Stomach (tissue), 4 donors: ENCODE measurements at regions not wholly inside any gene's neighbourhood (a gene's known extent, or its start where the extent isn't known, plus 50 kb on each side); places are given as distances from the start of the nearest gene placed in this dataset.

Experiments used
- CTCF ChIP-seq, 7 experiments: fragments of 450-650 bp in 4 of 7; fragments of 200-600 bp in 3 of 7; sonication (generic) in 3 of 7; IDR thresholded peaks; one replicate each; pipeline ENCODE4 v1.5.1; 2016 to 2019; ENCODE audit warnings: antibody characterized with exemption in 7 of 7, control low read depth in 2 of 7, mild to moderate bottlenecking in 1 of 7
- EP300 ChIP-seq: sonication (generic); formaldehyde crosslinking; IDR thresholded peaks from one replicate; pipeline ENCODE4 v1.6.1; 2017; ENCODE audit warnings: antibody characterized with exemption
- POLR2A ChIP-seq, 4 donors: fragments of 450-650 bp; IDR thresholded peaks; one replicate each; pipeline ENCODE4 v1.6.1; 2016; ENCODE audit warnings: antibody characterized with exemption in 4 of 4, control low read depth in 2 of 4, mild to moderate bottlenecking in 1 of 4, moderate library complexity in 1 of 4

DNA sequence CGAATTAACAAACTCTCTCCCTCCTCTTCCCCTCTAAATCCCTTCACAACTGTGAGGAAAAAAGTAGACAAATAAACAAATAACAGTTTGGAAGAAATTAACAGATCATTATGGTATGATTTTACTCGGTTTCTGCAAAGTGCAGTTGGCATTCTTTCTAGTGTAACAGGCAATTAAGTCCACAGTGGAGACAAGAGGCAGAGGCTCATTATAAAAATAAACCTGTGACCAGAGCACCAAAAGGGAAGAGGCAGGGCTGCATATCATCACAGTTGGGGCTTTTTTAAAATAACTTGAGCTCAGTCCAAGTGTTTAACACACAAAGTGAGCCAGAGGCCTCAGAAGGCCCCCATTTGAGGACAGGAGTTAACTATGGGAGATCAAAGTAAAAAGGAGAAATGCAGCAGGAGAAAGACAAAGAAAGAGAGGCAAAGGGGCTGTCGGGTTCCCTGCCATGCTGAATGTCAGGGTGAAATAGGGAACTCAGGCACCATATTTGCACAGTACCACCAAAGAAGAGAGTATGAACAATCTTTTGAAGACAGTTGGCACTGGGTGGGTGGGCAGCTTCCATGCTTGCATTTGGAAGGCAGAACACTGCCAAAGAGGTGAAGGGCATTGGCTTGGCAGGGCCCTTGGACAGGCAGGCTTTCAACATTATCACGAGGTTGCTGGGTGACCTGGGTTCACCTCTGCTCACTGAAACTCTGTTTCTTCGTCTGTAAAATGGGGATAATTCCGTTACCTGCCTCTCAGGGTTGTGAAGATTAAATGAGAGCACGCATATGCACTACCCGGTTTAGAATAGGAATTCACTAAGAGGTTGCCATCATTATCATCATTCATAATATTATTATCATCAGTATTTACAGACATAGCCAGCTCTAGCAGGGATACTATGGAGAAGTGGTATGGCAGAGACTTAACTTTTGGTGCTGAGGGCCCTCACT is 134.5 kb downstream of the MEX3B start:
- TF ChIP-seq EP300 (no peak), CTCF (IDR thresholded peaks at IDR 0.05) (no peak), POLR2A (IDR thresholded peaks at IDR 0.05) (no peak)
